Mesenchymal stem cell (in vitro differentiated cells and primary cell): ENCODE measurements at regions not wholly inside any gene's neighbourhood (a gene's known extent, or its start where the extent isn't known, plus 50 kb on each side); places are given as distances from the start of the nearest gene placed in this dataset.

Source experiments
- DNase-seq: peaks from one replicate; pipeline ENCODE4 v3.0.0-alpha.2; 2013
- H2AFZ ChIP-seq: one replicate; pipeline ENCODE4 v1.6.1; 2013; ENCODE audit warnings: low read depth, mild to moderate bottlenecking, control low read depth, inconsistent platforms, low read length, moderate library complexity
- H2AK5ac ChIP-seq: 2 replicates; pipeline ENCODE4 v1.6.1; 2013; ENCODE audit warnings: low read length, moderate library complexity, mild to moderate bottlenecking, inconsistent platforms; ENCODE audit not compliant: severe bottlenecking
- H2BK120ac ChIP-seq: one replicate; pipeline ENCODE4 v1.6.1; 2013; ENCODE audit warnings: low read depth, mild to moderate bottlenecking, inconsistent platforms, low read length, moderate library complexity
- H2BK12ac ChIP-seq, 2 experiments: one replicate each; pipeline ENCODE4 v1.6.1; 2013; ENCODE audit warnings: inconsistent platforms in 2 of 2, low read length in 2 of 2, mild to moderate bottlenecking in 2 of 2, moderate library complexity in 2 of 2, control low read depth in 1 of 2
- H2BK15ac ChIP-seq: one replicate; pipeline ENCODE4 v1.6.1; 2013; ENCODE audit warnings: mild to moderate bottlenecking, low read depth, inconsistent platforms; ENCODE audit not compliant: poor library complexity, severe bottlenecking
- H2BK5ac ChIP-seq: 2 replicates; pipeline ENCODE4 v1.6.1; 2013; ENCODE audit warnings: low read depth, mild to moderate bottlenecking, low read length, control low read depth, inconsistent platforms; ENCODE audit not compliant: poor library complexity, severe bottlenecking
- H3K14ac ChIP-seq, 2 experiments: one replicate each; pipeline ENCODE4 v1.6.1; 2013; ENCODE audit warnings: inconsistent platforms in 2 of 2, low read length in 2 of 2, control low read depth in 1 of 2, mild to moderate bottlenecking in 1 of 2, moderate library complexity in 1 of 2
- H3K18ac ChIP-seq, 2 experiments: one replicate each; pipeline ENCODE4 v1.6.1; 2013; ENCODE audit warnings: inconsistent platforms in 2 of 2, low read length in 2 of 2, control low read depth in 1 of 2, low read depth in 1 of 2, mild to moderate bottlenecking in 1 of 2
- H3K23ac ChIP-seq, 2 experiments: one replicate each; pipeline ENCODE4 v1.6.1; 2013; ENCODE audit warnings: inconsistent platforms in 2 of 2, low read length in 2 of 2, mild to moderate bottlenecking in 2 of 2, moderate library complexity in 2 of 2, control low read depth in 1 of 2
- H3K27ac ChIP-seq: 2 replicates; pipeline ENCODE4 v1.5.1; 2013; ENCODE audit warnings: mild to moderate bottlenecking, moderate library complexity, low read length, control low read depth, inconsistent platforms; ENCODE audit not compliant: poor library complexity, severe bottlenecking
- H3K27me3 ChIP-seq, 2 experiments: 2 replicates each; pipeline versions ENCODE4 v1.6.1 to v1.7.0; 2013; ENCODE audit warnings: low read length in 2 of 2, mild to moderate bottlenecking in 2 of 2, moderate library complexity in 2 of 2, control low read depth in 1 of 2, inconsistent platforms in 1 of 2; ENCODE audit not compliant: control insufficient read depth in 1 of 2, insufficient read depth in 1 of 2
- H3K36me3 ChIP-seq, 2 experiments: 2 replicates each; pipeline versions ENCODE4 v1.6.1 to v1.7.0; 2013; ENCODE audit warnings: low read length in 2 of 2, control low read depth in 1 of 2, inconsistent platforms in 1 of 2, low read depth in 1 of 2, mild to moderate bottlenecking in 1 of 2; ENCODE audit not compliant: insufficient read depth in 2 of 2, control insufficient read depth in 1 of 2
- H3K4ac ChIP-seq, 2 experiments: one replicate each; pipeline ENCODE4 v1.6.1; 2013; ENCODE audit warnings: inconsistent platforms in 2 of 2, low read length in 2 of 2, mild to moderate bottlenecking in 2 of 2, moderate library complexity in 2 of 2, control low read depth in 1 of 2, low read depth in 1 of 2
- H3K4me1 ChIP-seq: 2 replicates; pipeline ENCODE4 v1.6.1; 2013; ENCODE audit warnings: low read depth, low read length, control low read depth; ENCODE audit not compliant: control insufficient read depth, insufficient read depth
- H3K4me2 ChIP-seq: 2 replicates; pipeline ENCODE4 v1.6.1; 2013; ENCODE audit warnings: low read length, mild to moderate bottlenecking, inconsistent platforms; ENCODE audit not compliant: poor library complexity, severe bottlenecking
- H3K4me3 ChIP-seq, 2 experiments: 2 replicates each; pipeline versions ENCODE4 v1.5.1 to v1.7.0; 2013; ENCODE audit warnings: low read length in 2 of 2, mild to moderate bottlenecking in 2 of 2, control low read depth in 1 of 2, low read depth in 1 of 2; ENCODE audit not compliant: insufficient read depth in 1 of 2
- H3K79me1 ChIP-seq: replicated peaks from 2 replicates; pipeline ENCODE4 v1.6.1; 2013; ENCODE audit warnings: mild to moderate bottlenecking, control low read depth, low read length, inconsistent platforms; ENCODE audit not compliant: poor library complexity, severe bottlenecking
- H3K9ac ChIP-seq: 2 replicates; pipeline ENCODE4 v1.7.0; 2013; ENCODE audit warnings: mild to moderate bottlenecking, low read length, moderate library complexity
- H3K9me3 ChIP-seq: 2 replicates; pipeline ENCODE4 v1.7.0; 2013; ENCODE audit warnings: mild to moderate bottlenecking, low read length; ENCODE audit not compliant: control insufficient read depth
- H4K8ac ChIP-seq: one replicate; pipeline ENCODE4 v1.6.1; 2013; ENCODE audit warnings: inconsistent platforms, mild to moderate bottlenecking, low read length, moderate library complexity
- H4K91ac ChIP-seq: one replicate; pipeline ENCODE4 v1.6.1; 2013; ENCODE audit warnings: mild to moderate bottlenecking, low read length, inconsistent platforms
- WGBS: methylation state at CpG from one replicate; pipeline ENCODE4 v1.1.7; 2013; ENCODE audit warnings: mixed read lengths; 5-methylcytosine and 5-hydroxymethylcytosine counted together

- Histone ChIP-seq H3K79me1 (no peaks in the 10 kb centered on the region), H2BK5ac (no peak overlapping the region), H2BK12ac (no peak overlapping the region), H3K23ac (no peak overlapping the region), H3K9me3 (peaks cover 17% of the 10 kb centered on the region), H3K27ac (no peak overlapping the region), H3K4me1 (no peaks in the 10 kb centered on the region), H3K4ac (no peak overlapping the region), H4K8ac (no peak overlapping the region), H2BK120ac (no peak overlapping the region), H2BK15ac (no peak overlapping the region), H4K91ac (no peak overlapping the region), H3K27me3 (no peaks in the 10 kb centered on the region), H3K14ac (no peak overlapping the region), H2AK5ac (no peak overlapping the region), H3K4me3 (no peak overlapping the region), H3K4me2 (no peak overlapping the region), H2AFZ (no peak overlapping the region), H3K9ac (no peak overlapping the region), H3K36me3 (no peaks in the 10 kb centered on the region), H3K18ac (no peak overlapping the region)
- DNase-seq = no peak
Observed at GRCh38 chr4:111821342-111821741, 323.9 kb upstream of the FAM241A start.

GRCh38 chr4:111836601-111837000, 308.7 kb upstream of the FAM241A start:
- 95% methylated on average over 3 of the region's 3 CpGs for WGBS
- Histone ChIP-seq H3K18ac (no peak overlapping the region), H2BK120ac (no peak overlapping the region), H3K9ac (no peak overlapping the region), H2BK12ac (no peak overlapping the region), H2BK5ac (no peak overlapping the region), H3K4me3 (no peak overlapping the region), H3K4me2 (no peak overlapping the region), H3K27ac (no peak overlapping the region), H3K36me3 (no peaks in the 10 kb centered on the region), H3K4me1 (no peaks in the 10 kb centered on the region), H3K14ac (no peak overlapping the region), H3K4ac (no peak overlapping the region), H3K27me3 (no peaks in the 10 kb centered on the region), H4K8ac (no peak overlapping the region), H2AFZ (no peak overlapping the region), H3K9me3 (peaks cover 4% of the 10 kb centered on the region), H2BK15ac (no peak overlapping the region), H3K79me1 (no peaks in the 10 kb centered on the region), H3K23ac (no peak overlapping the region), H2AK5ac (no peak overlapping the region), H4K91ac (no peak overlapping the region)
- DNase-seq = no peak

- no peak overlapping the region for H3K9ac ChIP-seq
- no peak overlapping the region for H3K23ac ChIP-seq
- no peak overlapping the region for H2BK120ac ChIP-seq
- H3K27ac ChIP-seq = no peak overlapping the region
- no peak overlapping the region for H3K4ac ChIP-seq
- 86% methylated on average over 1 of the region's 2 CpGs for WGBS
- no peak overlapping the region for H2BK15ac ChIP-seq
- no peak overlapping the region for H3K4me2 ChIP-seq
- peaks cover 7% of the 10 kb centered on the region for H3K9me3 ChIP-seq
- H3K4me3 ChIP-seq = no peak overlapping the region
- no peak overlapping the region for H3K18ac ChIP-seq
- H3K4me1 ChIP-seq = no peaks in the 10 kb centered on the region
- no peaks in the 10 kb centered on the region for H3K27me3 ChIP-seq
- no peak overlapping the region for H2AK5ac ChIP-seq
- no peak overlapping the region for H2BK5ac ChIP-seq
- no peak overlapping the region for H4K8ac ChIP-seq
- no peaks in the 10 kb centered on the region for H3K36me3 ChIP-seq
- no peak overlapping the region for H2BK12ac ChIP-seq
- no peaks in the 10 kb centered on the region for H3K79me1 ChIP-seq
- H3K14ac ChIP-seq = no peak overlapping the region
- H4K91ac ChIP-seq = no peak overlapping the region
- DNase-seq = no peak
- no peak overlapping the region for H2AFZ ChIP-seq
Observed at GRCh38 chr4:111837761-111838160, 307.5 kb upstream of the FAM241A start.

- Histone ChIP-seq H3K27me3 (no peaks in the 10 kb centered on the region), H4K91ac (no peak overlapping the region), H3K79me1 (no peaks in the 10 kb centered on the region), H3K9ac (no peak overlapping the region), H3K14ac (no peak overlapping the region), H2BK12ac (no peak overlapping the region), H2BK15ac (no peak overlapping the region), H3K18ac (no peak overlapping the region), H3K27ac (no peak overlapping the region), H3K4me1 (no peaks in the 10 kb centered on the region), H3K4me3 (no peak overlapping the region), H2AK5ac (no peak overlapping the region), H3K4me2 (no peak overlapping the region), H3K4ac (no peak overlapping the region), H3K36me3 (no peaks in the 10 kb centered on the region), H2BK5ac (no peak overlapping the region), H2BK120ac (no peak overlapping the region), H3K23ac (no peak overlapping the region), H4K8ac (no peak overlapping the region), H2AFZ (no peak overlapping the region), H3K9me3 (peaks cover 7% of the 10 kb centered on the region)
- DNase-seq = no peak
- WGBS = 82% methylated on average over 1 of the region's 4 CpGs
Observed at GRCh38 chr4:111838406-111838930, 306.8 kb upstream of the FAM241A start.
